ENCODE measurements at regions not wholly inside any gene's neighbourhood (a gene's known extent, or its start where the extent isn't known, plus 50 kb on each side); places are given as distances from the start of the nearest gene placed in this dataset.

DNA sequence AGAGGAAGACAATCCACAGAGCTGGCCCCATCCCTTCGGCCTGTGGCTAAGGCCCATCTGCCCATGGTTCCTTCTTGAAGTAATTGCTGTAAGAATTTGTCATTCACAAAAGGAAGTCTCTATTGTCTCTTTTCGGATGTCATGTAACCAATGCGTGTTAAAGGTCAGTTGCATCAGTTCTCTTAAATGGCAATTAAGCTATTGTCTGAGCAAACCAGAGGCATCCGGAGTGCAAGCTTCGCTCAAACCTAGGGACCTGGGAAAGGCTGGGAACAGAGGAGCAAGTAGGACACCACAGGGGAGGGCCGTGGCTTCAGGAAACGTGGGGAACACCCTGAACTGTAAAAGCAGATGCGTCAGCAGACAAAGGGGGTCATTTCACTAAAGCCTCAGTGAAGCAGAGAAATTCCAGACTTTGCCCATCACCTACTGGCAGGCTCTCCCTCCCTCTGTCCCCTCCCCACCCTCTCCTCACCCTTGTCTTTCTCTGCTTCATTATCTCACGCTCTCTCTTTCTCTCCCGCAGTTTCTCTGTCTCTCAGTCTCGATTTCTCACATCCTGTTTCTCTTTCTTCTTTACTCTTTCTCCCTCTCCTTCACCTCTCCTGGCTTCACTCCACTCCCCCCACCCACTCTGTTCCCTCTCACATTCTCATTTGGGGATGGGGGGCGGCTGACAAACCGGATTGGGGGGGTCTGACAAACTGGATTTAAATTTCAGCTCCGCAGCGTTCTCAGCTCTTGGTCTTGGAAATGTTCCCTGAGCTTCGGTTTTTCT lies 204.6 kb upstream of the TNP1 start:
- TF ChIP-seq CTCF (IDR thresholded peaks at IDR 0.05) (no peak), POLR2AphosphoS5 (IDR thresholded peaks at IDR 0.05) (peak; percentile 4)

Data from prostate gland (tissue), 2 donors.